NOMO-1 treated with dmso at 0.1 percent for 144 hours (cell line): ENCODE measurements at regions not wholly inside any gene's neighbourhood (a gene's known extent, or its start where the extent isn't known, plus 50 kb on each side); places are given as distances from the start of the nearest gene placed in this dataset.

ENCODE experiments used
- DNase-seq: peaks from one replicate; lab custom pipeline; 2025; ENCODE audit not compliant: unreplicated experiment; lab: John Stamatoyannopoulos, UW

DNA sequence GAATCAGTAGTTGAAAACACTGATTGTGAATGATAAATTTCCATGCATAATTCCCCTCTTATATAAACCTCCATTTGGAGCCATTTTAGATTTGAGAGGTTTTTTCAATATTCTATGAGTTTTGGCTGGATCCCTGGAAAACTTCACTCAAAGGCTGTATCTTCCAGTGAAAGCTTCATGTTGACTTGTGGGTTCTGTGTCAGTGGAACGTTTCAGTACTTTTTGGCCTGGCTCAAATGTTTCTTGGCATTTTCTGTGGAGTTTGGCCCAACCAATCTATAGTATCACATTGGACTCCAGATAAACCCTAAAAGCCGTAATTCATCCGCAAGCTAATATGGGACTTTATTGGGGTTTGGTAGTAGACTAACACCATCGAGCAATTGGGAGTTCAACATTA is 172.6 kb upstream of the PRPS1L1 start:
- DNase-seq = no peak

GRCh38 chr7:18200855-18201254 is 173.2 kb upstream of the PRPS1L1 start:
- no peak for DNase-seq

GRCh38 chr7:18201350-18201749 is 173.7 kb upstream of the PRPS1L1 start:
- no peak for DNase-seq

- no peak for DNase-seq
Observed at GRCh38 chr7:18202315-18203045, 174.8 kb upstream of the PRPS1L1 start.

DNA sequence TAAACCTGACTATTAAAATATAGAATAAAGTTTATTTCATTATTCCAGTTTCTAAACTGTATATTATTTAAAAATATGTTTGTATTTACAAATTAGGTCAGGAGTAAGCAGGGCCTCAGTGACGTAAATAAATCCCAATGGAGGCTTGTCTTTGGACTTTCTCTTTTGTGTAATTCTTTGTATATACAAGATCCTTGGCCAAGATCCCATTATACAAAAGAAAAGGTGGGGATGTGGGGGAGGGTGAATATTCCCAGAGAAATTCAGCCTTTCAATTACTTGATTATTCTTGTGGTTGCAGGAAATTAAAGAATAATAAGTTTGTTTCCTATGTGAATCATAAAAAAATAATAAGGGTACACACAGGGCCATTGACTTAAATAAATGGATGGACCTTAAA is 178.7 kb upstream of the PRPS1L1 start:
- no peak for DNase-seq

DNA sequence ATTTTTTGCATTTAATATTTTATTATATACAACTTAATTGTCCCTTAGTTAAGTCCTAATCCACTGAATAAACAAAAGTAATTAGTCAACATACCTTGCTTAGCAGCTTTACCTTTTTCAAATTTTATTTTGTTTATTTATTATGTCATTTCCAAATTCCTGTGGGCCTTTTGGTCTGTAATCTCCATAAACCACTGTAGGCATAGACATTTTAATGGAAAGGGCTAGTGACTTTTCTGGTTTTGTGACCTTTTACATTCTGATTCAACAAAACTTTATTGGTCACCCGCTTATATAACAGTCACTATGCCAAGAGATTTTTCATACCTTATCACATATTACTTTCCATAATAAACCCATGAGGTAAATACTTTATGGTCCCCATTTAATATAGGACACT is 181.3 kb upstream of the PRPS1L1 start:
- DNase-seq = no peak

DNA sequence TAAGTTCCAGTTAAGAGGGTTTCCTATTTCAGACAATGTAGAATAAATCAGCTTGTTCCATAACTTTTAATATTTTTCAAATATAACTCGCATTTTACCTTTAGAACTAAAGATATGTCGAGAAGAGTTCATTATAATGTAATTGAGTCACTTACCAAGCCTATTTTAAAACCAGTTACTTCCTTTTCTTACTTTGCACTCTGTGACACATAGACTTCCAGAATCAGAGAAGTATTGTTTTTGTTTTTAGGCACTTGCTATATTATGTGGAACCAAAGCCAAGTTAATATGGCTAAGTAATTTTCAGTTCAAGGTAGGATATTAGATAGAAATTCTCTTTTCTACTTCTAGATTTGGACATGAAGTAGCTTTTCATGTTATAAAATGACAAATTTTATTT is 182.7 kb upstream of the PRPS1L1 start:
- peak; percentile 8 for DNase-seq

- DNase-seq = no peak
Observed at GRCh38 chr7:18210788-18211187, 183.1 kb upstream of the PRPS1L1 start.

DNA sequence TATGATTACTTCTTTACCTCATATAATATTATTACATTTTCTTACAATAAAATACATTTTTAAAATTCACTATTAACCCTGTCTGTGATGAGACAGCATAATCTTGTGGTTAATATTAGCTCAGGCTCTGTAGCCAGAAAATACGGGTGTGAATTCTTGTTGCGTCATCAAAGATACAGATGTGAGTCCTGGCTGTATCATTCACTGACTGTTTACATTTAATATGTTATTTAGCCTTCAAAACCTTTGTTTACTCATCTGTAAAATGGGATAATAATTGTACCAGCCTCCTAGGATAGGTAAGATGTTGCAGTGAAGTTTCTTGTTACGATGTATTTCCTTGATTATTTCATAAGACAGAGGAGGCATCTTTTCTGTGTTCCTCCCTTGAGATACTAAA is 184.7 kb upstream of the PRPS1L1 start:
- DNase-seq = no peak

GRCh38 chr7:18212758-18213157 is 185.1 kb upstream of the PRPS1L1 start:
- DNase-seq = no peak

DNA sequence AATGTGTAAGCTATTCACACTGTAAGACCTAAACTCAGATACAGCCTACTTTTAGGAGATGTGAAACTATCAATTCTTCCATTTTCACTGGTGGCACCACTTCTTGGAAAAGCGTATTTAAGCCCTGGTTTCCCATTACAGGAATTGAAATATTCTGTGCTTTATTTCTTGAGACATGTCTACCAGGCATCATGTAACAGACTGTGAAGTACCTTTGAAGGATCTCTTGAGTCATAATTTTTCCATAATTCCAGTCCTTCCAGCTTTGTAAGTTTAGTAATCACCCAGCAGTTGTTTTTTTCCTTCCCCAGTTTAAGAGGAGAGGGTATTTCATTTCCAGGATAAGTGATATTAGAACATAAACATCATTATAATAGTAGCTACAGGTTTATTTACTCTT is 186.0 kb upstream of the PRPS1L1 start:
- no peak for DNase-seq

DNA sequence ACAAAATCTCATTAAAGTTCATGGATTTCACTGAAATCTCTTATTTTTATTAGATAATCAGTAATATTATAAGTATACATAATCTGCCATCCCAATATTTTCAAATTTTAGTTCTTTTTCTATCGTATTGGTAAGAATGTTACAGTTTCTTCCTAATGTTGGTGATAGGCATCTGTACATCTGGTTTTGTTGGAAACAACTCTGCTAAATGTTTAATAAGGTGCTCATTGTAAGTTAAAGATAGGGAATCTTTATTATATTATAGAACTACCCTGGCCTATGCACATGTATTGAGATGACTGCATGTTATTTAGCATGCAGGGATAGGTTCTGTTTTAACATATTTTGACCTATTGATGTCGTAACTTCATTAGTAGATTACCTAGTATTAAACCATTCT is 188.6 kb upstream of the PRPS1L1 start:
- no peak for DNase-seq

DNA sequence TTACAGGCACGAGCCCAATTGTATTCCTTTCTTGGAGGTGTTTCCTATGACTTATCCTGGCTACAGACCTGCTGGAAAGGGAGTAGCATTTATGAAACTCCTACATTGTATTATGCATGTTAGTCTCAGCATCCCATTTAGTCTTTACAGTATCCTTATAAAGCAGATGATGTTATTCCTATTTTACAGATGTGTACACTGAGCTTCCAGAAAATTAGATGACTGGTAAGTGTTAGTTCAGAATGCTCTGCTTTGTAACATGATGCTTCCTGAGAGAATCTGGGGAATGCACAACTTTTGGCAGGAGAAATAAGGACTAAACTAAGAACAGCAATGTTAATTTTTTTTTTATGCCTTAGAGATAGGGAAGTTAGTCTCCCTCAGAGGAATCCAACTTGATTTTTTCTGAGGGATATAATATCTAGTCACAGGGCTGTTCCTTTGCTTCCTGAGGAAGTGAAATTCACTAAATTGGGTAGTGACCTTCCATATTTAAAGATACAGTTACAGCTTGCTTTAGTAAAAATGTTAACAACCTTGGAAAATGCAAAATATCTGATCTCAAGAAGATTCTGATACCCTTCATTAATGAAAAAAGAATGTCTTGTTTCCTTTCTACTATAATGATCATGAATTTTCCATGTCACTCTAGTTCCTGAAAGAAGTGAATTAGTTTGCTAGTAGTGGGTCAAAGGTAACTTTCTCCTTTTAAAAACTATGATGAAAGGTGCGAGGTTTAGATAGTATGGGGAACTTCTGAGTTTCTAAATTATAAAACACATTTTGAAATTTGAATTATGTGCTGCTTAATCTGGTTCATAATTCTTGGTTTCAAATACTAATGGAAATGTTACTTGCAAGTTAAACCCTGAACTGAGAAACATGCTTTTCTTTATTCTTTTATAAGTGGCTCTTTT is 194.0 kb upstream of the PRPS1L1 start:
- DNase-seq = peak; percentile 23

DNA sequence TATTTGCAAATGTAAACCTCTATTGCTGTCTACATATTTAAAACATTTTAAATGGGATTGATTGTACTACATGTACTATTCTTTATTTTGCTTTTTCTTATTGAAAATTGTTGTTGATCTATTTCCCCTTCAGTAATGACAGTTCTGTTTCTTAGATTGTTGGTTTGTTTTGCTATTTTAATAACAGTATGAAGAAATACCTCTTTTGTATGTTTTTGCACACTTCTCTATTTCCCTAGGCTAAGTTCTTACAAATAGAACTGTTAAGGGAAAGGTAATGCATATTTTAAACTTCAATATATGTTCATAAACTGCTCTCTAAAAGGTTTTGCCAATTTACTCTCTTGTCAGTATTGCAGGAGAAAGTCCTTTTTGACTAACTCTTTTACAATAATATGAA is 195.0 kb upstream of the PRPS1L1 start:
- no peak for DNase-seq

- no peak for DNase-seq
Observed at GRCh38 chr7:18224138-18224537, 196.5 kb upstream of the PRPS1L1 start.

GRCh38 chr7:18225067-18225466 is 197.4 kb upstream of the PRPS1L1 start:
- peak; percentile 19 for DNase-seq

DNA sequence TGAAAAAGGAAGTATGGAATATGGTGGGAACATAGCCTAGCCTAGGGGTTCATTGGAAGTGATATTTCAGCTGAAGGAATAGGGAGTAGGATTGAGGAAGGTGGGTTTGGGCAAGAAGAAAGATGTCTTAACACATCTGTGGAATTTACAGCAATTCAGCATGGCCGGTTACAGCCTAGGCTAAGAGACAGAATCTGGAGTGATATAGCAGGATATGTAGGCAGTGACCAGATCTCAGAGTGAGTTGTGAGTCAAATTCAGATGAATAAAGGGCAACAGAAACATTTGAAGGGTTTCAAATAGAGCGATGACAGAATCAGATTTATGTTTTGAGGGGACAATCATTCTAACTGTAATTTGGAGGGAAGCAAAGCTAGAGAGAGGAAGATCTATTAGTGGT is 199.0 kb upstream of the PRPS1L1 start:
- no peak for DNase-seq

DNA sequence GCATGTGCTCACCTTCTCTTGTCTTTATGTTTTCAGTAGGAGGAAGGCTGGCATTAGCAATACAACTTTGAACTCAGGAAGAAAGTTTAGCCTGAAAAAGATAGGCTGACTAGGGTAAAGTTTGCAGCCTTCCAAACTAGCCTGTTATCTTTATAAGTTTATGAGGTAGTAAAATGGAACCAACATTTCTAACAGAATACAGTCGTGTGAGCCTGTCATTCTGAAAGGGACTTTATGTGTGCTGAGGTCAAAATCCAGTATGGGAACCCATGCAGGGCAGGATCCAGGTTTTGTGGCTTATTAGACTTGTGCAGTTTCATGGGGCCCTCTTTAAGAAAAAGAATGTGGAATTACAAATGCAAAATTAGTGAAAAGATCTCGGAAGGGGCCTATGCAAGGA is 201.0 kb upstream of the PRPS1L1 start:
- no peak for DNase-seq

DNA sequence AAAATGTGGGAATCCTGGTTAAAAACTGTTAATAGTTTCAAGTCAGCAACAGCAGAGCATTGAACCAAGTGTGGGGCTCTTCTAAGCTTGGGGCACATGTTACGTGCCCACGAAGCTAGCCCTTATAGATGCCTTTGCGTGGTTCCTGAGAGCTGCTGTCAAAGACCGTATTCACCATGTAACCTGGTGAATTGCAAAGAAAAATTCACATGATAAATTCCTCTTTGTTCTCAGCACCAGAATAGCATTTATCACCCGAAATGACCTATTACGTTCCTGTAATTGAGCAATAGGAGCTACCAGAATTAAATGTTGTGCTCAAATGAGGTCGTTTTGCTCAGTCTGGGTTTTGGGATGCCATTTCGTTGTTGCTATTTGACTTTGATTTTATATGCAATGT is 202.6 kb upstream of the PRPS1L1 start:
- DNase-seq = no peak

DNA sequence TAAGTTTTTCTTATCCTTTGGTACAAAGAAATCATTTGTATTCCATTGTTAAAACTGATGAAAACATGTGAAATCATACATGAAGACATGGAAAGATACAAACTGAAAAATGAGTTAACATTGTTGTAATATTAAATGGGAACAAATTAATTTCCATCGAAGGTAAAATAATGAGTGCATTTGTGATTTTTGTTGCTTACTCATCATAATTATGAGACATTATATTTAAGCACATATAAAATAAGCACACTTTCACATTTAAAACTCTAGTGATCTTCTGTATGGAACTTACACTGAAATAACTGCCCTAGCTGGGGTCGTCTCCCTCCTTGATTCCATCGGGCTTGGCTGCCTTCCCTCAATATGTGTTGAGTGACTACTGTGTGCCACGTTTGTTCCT is 204.2 kb upstream of the PRPS1L1 start:
- DNase-seq = no peak

DNA sequence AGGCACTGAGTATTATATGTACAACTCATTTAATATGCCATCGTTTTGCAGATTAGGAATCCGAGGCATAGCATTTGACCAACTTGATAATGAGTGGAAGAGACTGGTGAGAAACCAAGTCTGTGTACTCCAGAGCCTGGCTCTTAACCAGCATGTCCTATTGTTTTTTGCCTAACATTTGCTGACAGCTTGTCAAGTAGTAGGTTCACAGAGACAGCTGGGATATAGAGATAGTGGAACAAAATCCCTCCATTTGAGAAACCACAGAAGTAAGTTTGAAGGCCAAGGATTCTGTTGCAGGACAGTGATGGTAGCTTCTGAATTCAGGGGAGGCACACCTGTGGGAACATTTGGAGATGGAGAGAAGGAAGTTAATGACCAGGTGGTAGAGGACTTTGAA is 206.9 kb upstream of the PRPS1L1 start:
- DNase-seq = no peak

DNA sequence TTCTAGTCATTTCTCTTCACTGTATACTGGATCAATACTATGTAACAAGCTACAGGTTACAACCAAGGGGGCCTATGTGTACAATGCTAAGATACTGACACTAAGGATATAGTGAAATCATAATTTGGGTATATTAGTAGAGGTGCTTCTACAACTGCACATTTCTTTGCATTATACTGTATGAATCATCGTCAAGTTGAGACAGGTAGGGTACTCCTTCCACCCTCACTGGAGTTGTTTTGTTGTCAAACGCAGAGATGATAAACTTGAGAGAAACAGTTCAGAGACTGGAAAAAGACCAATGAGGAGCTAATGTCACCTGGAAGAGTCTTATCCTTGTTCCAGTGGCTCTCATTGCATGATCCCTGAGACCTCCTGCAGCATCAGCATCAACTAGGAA is 208.2 kb upstream of the PRPS1L1 start:
- no peak for DNase-seq
